DND-41 (cell line): ENCODE measurements at regions not wholly inside any gene's neighbourhood (a gene's known extent, or its start where the extent isn't known, plus 50 kb on each side); places are given as distances from the start of the nearest gene placed in this dataset.

ENCODE experiments used
- ATAC-seq: fragments of 200-7000 bp; cut with Tn5 transposase; 3 replicates; pipeline ENCODE4 v1.9.1; 2021; ENCODE audit warnings: low read depth; ENCODE audit not compliant: insufficient read depth
- DNase-seq: peaks from one replicate; pipeline ENCODE4 v3.0.0-alpha.2; 2020
- H2AFZ ChIP-seq: 2 replicates; pipeline ENCODE4 v1.6.0; 2012; ENCODE audit warnings: low read depth, low read length
- H3K27ac ChIP-seq: 2 replicates; pipeline ENCODE4 v1.5.1; 2012; ENCODE audit warnings: low read length, inconsistent platforms
- H3K27me3 ChIP-seq: fragments of 200-600 bp; sonication (generic); 2 replicates; pipeline ENCODE4 v1.6.0; 2012; ENCODE audit warnings: low read length, mild to moderate bottlenecking, inconsistent platforms; ENCODE audit not compliant: insufficient read depth, poor library complexity
- H3K36me3 ChIP-seq: 2 replicates; pipeline ENCODE4 v1.5.1; 2012; ENCODE audit warnings: low read length, inconsistent platforms; ENCODE audit not compliant: insufficient read depth
- H3K4me1 ChIP-seq: 2 replicates; pipeline ENCODE4 v1.5.1; 2012; ENCODE audit warnings: mild to moderate bottlenecking, low read length; ENCODE audit not compliant: insufficient read depth
- H3K4me2 ChIP-seq: 2 replicates; pipeline ENCODE4 v1.6.0; 2012; ENCODE audit warnings: mild to moderate bottlenecking, moderate library complexity, low read length, inconsistent platforms; ENCODE audit not compliant: insufficient read depth
- H3K4me3 ChIP-seq, 2 experiments: fragments of 200-600 bp in 1 of 2; shearing (Covaris generic) in 1 of 2; 2 replicates each; pipeline ENCODE4 v1.5.1; 2012 to 2016; ENCODE audit warnings: inconsistent platforms in 2 of 2, low read length in 2 of 2, mild to moderate bottlenecking in 2 of 2, low read depth in 1 of 2, moderate library complexity in 1 of 2
- H3K79me2 ChIP-seq: 2 replicates; pipeline ENCODE4 v1.6.0; 2012; ENCODE audit warnings: low read length, inconsistent platforms; ENCODE audit not compliant: insufficient read depth
- H3K9ac ChIP-seq: 2 replicates; pipeline ENCODE4 v1.6.0; 2012; ENCODE audit warnings: low read depth, mild to moderate bottlenecking, inconsistent platforms, low read length, moderate library complexity
- H3K9me3 ChIP-seq: 2 replicates; pipeline ENCODE4 v1.5.1; 2012; ENCODE audit warnings: low read length, moderate library complexity, mild to moderate bottlenecking, inconsistent platforms; ENCODE audit not compliant: insufficient read depth, severe bottlenecking
- H4K20me1 ChIP-seq: 2 replicates; pipeline ENCODE4 v1.6.0; 2012; ENCODE audit warnings: low read length; ENCODE audit not compliant: insufficient read depth
- EZH2 ChIP-seq: IDR thresholded peaks from 3 replicates; pipeline ENCODE4 v1.6.1; 2012; ENCODE audit warnings: borderline replicate concordance, low read depth, mild to moderate bottlenecking, moderate library complexity, low read length, inconsistent platforms; ENCODE audit not compliant: severe bottlenecking
- TF ChIP-seq, protein P1 (sequence below): IDR thresholded peaks from 2 replicates; pipeline ENCODE4 v1.5.1; 2012; ENCODE audit warnings: borderline replicate concordance, low read length, moderate library complexity, mild to moderate bottlenecking; ENCODE audit not compliant: poor library complexity, severe bottlenecking; ENCODE audit errors: extremely low read depth

DNA sequence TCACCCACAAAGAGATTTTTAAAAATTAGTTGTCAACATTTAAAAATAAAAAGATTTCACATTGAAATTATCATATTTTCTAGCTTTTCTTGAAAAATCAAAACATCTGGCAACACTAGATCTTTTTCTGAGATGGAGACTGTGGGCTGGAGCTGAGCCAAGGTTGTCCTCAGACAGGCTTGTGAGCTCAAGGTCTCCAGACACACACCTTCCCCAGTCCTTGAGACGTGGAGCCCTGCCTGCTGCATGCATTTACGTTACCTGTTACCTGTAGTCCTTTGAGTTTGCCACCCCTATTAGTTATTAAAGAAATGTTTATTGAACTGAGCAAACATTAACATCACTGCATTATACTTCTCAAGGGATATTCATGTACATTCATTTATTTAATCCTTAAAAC is 87.5 kb upstream of the TLE1 start:
- no peaks in the 10 kb centered on the region for H3K36me3 ChIP-seq
- TF ChIP-seq, protein P1, sequence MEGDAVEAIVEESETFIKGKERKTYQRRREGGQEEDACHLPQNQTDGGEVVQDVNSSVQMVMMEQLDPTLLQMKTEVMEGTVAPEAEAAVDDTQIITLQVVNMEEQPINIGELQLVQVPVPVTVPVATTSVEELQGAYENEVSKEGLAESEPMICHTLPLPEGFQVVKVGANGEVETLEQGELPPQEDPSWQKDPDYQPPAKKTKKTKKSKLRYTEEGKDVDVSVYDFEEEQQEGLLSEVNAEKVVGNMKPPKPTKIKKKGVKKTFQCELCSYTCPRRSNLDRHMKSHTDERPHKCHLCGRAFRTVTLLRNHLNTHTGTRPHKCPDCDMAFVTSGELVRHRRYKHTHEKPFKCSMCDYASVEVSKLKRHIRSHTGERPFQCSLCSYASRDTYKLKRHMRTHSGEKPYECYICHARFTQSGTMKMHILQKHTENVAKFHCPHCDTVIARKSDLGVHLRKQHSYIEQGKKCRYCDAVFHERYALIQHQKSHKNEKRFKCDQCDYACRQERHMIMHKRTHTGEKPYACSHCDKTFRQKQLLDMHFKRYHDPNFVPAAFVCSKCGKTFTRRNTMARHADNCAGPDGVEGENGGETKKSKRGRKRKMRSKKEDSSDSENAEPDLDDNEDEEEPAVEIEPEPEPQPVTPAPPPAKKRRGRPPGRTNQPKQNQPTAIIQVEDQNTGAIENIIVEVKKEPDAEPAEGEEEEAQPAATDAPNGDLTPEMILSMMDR: no peak
- no peak for TF ChIP-seq EZH2
- no peak overlapping the region for H3K4me3 ChIP-seq
- H3K4me1 ChIP-seq: no peaks in the 10 kb centered on the region
- H3K27me3 ChIP-seq: no peaks in the 10 kb centered on the region
- H4K20me1 ChIP-seq: no peaks in the 10 kb centered on the region
- H3K9ac ChIP-seq: no peak overlapping the region
- H2AFZ ChIP-seq: no peak overlapping the region
- ATAC-seq (no peak), DNase-seq (no peak)
- H3K27ac ChIP-seq: no peak overlapping the region
- no peaks in the 10 kb centered on the region for H3K9me3 ChIP-seq
- no peak overlapping the region for H3K4me2 ChIP-seq
- H3K79me2 ChIP-seq: no peaks in the 10 kb centered on the region

DNA sequence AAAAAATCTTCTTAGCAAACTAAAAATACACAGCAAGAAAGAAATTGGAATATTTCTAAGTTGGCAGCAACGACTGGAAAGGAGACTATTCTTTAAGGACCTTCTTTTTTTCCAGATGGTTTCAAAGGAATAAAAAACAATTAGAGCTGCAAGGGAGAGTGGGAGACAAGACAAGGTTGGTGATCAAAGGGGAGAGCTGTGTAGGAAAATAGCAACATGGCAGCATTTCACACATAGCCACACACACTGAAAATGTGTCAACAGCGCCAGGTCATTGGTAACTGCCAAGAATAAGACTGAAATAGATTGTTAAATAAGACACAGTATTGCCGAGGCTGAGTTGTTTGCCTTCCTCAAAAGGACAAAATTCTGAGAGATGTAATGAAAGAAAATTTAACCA is 88.1 kb upstream of the TLE1 start:
- no peak for ATAC-seq
- Histone ChIP-seq H3K27ac (no peak overlapping the region), H3K27me3 (no peaks in the 10 kb centered on the region), H3K36me3 (no peaks in the 10 kb centered on the region), H3K4me3 (no peak overlapping the region), H3K4me1 (no peaks in the 10 kb centered on the region), H2AFZ (no peak overlapping the region), H3K79me2 (no peaks in the 10 kb centered on the region), H4K20me1 (no peaks in the 10 kb centered on the region), H3K4me2 (no peak overlapping the region), H3K9me3 (no peaks in the 10 kb centered on the region), H3K9ac (no peak overlapping the region)
- TF ChIP-seq EZH2: no peak
- TF ChIP-seq, protein P1: no peak
- DNase-seq: no peak

DNA sequence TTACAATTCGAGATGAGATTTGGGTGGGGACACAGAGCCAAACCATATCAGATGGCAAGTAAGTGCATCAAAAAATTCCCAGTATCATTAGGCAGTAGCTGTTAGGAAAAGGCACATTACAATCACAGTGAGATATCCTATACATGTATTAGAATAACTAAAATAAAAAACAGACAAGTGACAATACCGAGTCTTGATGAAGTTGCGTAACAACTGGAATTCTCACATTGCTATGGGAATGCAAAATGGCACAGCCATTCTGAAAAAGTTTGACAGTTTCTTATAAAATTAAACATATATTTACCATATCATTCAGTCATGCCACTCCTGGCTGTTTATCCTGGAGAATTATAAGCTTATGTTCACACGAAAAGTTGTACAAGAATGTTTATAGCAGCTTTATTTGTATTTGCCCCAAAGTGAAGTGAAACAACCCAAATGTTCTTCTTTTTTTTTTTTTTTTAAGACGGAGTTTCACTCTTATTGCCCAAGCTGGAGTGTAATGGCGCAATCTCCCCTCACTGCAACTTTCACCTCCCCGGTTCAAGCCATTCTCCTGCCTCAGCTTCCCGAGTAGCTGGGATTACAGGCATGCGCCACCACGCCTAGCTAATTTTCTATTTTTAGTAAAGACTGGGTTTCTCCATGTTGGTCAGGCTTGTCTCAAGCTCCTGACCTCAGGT is 93.1 kb upstream of the TLE1 start:
- Histone ChIP-seq H3K36me3 (no peaks in the 10 kb centered on the region), H3K27ac (no peak overlapping the region), H2AFZ (no peak overlapping the region), H3K79me2 (no peaks in the 10 kb centered on the region), H3K9me3 (no peaks in the 10 kb centered on the region), H4K20me1 (no peaks in the 10 kb centered on the region), H3K4me2 (no peak overlapping the region), H3K9ac (no peak overlapping the region), H3K27me3 (no peaks in the 10 kb centered on the region), H3K4me1 (no peaks in the 10 kb centered on the region), H3K4me3 (no peak overlapping the region)
- no peak for DNase-seq
- TF ChIP-seq, protein P1: no peak
- ATAC-seq: no peak
